Stimulated activated CD4-positive, alpha-beta T cell treated with anti-CD3 and anti-CD28 coated beads, Interleukin-2, amount 100 ng/mL, for 24 hours (primary cell): ENCODE measurements at regions not wholly inside any gene's neighbourhood (a gene's known extent, or its start where the extent isn't known, plus 50 kb on each side); places are given as distances from the start of the nearest gene placed in this dataset.

Experiments used
- DNase-seq, 2 donors: peaks; one replicate each; pipeline ENCODE4 v3.0.0-alpha.2; 2020

DNA sequence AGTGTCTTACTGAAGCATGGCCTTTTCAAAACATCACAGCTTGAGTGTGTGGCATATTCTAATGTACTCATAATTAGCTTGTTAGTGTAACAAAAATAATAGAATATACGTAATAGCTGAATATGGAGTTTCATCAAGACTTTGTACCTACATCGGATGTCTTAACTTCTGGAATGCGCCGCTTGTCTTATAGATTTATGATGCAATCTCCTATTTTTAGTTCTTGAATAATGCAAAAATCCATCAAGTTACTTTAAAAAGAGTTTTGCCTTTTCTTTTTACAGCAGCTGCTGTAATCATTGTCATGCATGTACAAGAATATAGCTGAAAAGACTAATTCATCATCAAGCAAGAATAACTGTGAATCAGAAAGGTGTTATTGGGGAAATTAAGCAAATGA lies 140.7 kb upstream of the SCN7A start:
- no peak for DNase-seq

DNA sequence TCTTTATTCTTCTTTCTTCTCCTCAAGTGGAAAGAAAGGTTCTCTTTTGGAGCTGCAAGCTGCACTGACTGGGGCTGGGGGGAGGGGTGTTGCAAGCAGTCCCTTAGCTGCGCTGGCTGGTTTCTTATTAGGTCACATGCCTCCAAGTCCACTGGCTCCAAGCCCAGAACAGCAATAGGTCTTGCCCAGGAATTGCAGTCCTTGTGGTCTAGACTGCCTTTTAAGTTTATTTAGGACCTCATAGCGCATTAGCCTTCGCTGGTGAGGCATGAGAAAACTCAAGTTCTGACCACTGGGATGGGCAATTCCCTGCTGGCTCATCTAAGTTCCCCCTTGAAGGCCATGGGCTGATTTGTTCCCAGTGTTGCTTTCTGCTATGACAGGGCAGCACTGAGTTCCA lies 138.6 kb upstream of the SCN7A start:
- DNase-seq = no peak

DNA sequence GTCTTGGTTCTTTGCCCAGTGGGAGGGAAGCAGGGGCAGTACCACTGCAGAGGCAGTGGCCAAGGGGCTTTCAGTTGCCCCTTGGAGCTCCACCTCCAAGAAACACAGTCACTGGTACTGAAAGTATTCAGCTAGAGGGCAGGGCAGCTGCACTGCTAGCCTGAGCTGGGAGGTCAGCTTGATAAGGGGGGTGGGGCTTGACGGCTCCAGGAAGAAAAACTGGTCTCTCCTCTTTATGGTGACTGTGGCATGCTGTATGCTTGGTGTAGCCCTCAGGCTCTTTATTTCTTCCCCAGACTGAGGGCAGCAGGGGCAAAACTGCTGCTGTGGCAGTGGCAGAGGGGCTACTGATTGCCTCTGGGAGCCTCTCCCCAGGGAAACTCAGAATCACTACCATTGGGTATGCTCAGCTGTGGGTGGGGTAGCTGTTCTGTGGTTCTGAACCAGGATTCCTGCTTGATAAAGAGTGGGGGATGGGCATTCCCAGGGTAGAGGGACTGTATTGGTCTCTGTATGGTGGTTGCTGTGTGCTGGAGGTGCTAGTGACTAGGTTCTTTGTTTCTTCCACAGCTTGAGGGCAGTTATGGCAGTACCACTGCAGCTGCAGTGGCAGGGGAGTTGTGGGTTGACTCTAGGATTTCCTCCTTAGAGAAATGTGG lies 134.6 kb upstream of the SCN7A start:
- DNase-seq = no peak

DNA sequence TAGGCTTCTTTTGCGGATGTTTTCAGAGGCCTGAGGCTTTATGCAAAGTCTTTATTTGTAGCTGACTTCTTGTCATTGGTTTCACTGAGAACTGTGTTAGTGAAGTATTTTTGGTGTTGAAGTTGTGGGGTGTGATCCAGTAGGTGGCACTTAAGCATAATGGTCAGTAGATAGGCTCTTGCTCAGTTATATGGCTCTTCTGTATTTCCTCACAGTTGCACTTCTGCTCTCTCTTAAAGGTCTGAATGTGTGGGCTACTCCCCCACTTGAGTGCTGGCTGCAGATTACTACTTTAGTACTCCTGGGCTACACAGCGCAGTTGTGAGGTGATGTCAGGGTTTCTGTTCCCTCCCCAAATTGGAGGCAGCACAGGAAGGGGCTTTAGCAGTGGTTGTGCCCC lies 133.8 kb upstream of the SCN7A start:
- no peak for DNase-seq

DNA sequence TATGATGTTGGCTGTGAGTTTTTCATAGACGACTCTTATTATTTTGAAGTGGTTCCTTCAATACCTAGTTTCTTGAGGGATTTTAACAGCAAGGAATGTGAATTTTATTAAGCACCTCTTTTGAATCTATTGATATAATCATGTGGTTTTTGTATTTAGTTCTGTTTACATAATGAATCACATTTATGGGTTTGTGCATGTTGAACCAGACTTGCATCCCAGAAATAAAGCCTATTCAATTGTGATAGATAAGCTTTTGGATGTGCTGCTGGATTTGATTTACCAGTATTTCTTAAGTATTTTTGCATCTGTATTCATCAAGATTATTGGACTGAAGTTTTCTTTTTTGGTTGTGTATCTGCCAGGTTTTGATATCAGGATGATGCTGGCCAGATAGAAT lies 131.6 kb upstream of the SCN7A start:
- no peak for DNase-seq

DNA sequence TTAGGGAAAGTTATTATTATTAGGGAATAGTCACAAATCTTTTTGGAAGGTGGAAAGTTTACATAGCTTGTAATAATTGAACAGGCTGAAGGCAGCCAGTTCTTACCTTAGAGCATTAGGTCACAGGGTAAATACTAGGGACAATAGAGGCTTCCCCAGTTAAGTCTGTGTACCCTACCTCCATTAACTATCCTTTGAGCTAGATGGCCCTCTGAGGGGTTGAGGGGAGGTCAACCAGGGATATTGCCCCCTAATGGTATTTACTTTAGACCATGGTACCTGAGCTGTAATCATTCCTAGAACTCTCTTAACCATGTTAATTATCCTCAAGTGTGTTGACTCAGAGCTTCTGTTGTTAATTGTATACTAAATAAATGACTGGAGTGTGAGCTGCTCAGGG lies 120.5 kb upstream of the SCN7A start:
- DNase-seq = no peak

DNA sequence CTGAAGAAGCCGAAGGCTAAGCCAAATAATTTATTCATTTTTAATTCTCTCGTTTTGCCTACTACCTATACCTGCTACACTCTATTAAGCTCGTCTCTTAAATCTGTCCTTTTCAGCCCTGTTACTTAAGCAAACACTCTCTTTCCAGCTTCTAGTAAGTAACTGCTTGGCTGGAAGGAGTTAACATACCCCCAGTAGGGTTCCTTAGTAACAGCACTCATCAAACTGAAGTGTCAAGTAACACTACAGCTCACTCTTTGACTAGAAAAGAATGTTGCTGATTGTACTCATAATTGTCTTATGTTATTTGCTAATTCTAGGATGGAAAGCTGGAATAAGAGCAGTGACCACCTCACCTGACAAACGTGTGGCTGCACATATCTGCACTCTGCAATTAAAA lies 120.0 kb upstream of the SCN7A start:
- no peak for DNase-seq

DNA sequence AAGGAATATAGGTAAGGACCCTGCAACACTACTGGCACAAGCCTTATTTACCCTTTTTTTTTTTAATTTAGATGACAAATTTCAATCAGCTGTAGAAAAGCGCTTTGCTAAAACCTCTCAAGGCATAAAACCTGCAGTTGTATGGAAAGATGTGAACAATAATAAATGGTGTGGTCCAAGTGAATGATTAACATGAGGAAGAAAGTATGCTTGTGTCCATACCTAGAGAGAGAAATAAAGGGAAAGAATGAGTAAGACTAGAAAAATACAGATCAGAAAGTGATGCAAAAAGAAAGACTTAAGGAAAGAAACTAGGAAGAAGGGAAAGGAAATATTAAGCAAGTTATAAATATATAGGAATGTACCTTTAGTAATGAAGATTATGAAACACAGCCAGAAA lies 119.2 kb upstream of the SCN7A start:
- DNase-seq = no peak

DNA sequence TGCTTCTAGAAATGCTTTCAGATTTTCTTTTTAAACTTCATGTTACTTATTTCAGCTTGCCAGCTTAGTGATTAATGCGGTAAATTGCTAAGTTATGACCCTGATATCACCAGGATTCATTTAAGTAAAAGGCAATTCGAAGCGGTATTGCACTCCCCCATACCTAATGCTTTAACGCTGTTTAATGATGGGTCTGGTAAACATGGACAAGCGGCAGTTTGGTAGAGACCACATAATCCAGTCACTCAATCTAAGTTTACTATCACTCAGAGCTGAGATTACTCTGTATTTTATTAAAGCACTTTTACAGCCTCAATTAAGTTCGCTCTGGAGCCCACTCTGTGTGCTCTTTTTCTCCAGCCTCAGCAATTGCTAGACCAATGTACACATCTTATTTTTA lies 118.2 kb upstream of the SCN7A start:
- no peak for DNase-seq

DNA sequence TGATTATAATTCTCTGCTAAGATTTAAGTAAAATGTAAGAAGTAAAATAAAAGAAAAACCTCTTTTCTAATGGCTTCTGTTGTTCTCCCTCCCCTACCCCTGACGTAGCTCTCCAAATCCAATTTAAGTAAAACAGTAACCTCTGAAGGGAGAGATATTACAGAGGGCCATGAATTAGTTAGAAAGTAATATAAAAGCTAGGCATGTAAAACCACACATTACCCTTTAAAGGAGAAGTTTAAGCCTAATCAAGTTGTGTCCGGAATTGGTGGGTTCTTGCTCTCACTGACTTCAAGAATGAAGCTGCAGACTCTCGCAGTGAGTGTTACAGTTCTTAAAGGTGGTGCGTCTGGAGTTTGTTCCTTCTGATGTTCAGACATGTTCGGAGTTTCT lies 116.9 kb upstream of the SCN7A start:
- DNase-seq = no peak

DNA sequence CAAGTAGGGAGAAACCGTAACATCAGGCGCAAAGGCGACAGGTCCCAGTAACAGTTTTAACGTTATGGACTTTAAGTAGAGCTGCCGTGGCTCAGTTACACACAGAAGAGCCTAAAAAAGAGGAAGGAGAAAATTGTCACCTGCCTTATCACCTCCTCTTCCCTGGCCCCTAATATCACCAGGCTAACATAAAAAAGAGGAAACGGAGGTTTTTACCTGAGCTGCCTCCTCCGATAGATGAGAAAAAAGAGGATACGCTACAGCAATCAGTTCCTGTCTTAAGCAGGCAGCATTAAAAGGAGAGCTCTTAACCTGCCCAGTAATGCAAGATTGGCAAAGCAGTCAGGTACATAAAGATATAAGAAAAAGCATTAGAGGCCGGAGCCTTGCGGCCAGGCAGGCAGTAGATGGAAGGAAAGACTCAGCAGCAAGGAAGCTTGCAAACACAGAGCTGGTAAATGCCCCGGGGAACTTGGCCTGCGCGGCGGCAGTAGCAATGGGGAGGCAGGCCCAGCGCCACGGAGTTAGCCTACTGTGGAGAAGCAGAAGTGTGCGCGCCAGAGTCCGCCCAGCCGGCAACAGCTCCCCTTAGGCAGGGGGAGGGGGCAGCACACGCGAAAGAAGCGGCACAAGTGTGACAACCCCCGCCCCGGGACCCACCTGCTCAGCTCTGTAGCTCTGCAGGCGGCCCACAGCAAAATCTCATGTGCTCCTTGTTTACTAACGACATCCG lies 116.3 kb upstream of the SCN7A start:
- peak in 1 of 2 donors; percentile 5 for DNase-seq

DNA sequence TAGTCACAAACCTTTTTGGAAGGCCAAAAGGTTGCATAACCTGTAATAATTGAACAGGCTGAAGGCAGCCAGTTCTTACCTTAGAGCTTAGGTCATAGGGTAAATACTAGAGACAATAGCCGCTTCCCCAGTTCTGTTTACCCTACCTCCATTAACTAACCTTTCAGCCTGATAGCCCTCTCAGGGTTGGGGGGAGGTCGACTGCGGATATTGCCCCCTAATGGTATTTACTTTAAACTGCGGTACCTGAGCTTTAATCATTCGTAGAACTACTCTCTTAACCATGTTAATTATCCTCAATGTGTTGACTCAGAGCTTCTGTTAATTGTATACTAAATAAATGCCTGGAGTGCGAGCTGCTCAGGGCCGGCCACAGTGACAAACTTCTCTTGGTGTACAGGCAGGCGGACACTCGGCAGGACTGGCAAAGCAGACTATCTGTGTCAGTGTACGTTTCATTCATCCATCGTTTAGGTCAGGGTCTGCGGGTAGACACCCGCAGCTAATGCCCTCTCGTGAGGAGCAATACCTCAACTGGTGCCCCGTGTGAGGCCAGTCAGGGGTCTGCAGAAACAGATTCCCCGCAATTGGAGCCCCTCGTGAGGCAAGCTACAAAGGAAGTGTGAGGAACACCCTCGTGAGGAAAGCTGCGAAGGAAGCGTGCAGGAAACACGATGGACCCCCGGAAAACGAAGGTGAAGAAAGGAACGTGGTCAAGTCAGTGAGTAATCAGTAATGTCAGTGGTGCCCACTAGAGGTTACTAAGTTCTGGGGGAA lies 115.3 kb upstream of the SCN7A start:
- DNase-seq = no peak

DNA sequence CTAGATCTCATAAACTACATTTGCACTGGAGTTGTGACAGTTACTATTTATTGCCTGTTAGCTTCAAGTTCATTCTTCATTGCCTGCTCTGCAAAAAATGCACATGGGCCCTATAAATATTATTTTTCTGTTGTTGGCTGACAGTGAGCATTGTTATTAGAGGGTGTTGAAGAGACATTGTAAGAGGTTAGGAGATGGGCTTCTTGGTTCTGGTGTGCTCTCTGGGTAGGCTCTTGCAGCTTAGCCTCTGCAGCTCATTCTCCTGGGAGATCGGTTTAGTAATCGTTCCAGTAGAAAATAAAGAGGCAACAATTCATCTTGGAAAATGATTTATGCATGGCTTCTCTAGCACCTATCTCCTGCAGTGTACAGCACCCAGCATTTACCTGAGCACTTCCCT lies 113.8 kb upstream of the SCN7A start:
- DNase-seq = no peak

DNA sequence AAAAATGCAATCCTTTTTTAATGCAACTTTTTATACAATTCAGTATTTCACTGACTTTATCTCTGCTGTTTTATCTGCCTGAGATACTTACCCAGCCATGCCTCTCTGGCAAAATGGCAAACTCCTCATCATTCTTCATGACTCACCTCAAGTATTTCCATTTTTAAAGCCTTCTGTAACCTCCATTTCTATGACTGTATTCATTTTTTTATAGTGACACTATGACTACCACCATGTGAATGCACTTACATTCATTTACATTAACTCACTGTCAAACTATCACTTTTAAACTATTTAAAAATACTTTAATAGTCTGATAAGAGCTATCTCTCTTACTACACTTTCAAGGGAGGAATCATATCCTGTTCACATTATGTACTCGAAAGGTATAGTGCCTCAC lies 99.4 kb upstream of the SCN7A start:
- DNase-seq = no peak

DNA sequence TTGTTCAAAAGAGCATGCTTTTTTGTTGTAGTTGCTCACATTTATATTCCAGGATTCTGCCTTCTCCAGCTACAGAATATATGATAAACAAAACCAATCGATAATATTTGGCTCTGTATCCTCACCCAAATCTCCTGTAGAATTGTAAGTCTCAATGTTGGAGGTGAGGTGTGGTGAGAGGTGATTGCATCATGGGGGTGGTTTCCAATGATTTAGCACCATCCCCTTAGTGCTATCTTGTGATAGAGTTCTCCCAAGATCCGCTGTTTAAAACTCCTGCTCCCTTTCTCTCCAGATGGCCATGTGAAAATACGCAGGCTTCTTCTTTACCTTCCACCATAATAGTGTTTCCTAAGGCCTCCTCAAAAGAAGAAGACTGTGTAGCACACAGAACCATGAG lies 98.7 kb upstream of the SCN7A start:
- no peak for DNase-seq

DNA sequence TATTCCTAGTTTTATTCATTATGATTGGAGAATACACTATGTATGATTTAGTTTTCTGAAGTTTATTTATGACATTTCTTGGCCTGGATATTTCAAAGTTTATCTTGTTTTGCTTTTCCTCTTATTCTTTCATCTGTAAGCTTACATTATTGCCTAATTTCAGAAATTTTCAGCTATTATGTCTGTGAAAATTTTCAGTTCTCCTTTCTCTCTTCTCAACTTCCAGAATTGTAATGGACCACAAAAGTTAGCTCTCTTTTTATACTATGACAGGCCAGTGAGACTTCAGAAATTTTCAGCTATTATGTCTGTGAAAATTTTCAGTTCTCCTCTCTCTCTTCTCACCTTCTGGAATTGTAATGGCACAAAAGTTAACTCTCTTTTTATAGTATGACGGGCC lies 97.2 kb upstream of the SCN7A start:
- DNase-seq = no peak

DNA sequence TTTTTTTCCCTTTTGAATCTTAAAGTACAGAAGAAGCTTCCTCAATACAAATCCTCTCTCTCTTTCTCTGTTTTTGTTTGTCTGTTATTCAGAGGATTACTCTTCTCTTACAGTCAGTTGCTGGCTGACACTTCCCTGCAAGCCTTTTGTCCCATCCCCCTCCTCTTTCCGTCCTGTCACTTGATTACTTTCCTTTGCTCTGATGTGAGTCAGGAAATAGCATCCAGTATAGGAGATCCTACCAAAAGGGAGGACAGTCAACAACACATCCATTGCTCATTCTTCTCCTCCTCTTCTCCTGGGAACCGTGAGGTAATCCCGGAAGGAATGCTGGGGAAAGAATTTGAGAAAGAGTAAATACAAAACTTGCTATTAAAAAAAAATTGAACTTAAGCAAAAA lies 79.3 kb upstream of the SCN7A start:
- DNase-seq = no peak

DNA sequence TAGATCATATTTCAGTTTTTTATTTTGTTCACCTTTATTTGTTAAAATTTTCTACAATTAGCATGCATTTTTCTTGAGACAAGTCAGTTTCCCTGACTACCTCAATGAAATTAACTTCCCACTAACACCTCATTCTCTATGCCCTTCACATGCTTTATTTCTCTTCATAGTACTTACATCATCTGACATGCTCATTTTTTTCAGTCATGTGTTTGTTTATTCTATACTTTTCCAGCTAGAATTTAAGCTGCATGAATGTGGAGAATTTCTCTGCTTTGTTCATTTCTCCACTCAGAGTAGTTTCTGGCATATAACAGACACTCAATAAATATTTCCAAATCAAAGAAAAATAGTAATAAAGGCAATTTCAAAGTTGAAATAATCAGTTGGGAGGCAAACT lies 78.9 kb upstream of the SCN7A start:
- no peak for DNase-seq

DNA sequence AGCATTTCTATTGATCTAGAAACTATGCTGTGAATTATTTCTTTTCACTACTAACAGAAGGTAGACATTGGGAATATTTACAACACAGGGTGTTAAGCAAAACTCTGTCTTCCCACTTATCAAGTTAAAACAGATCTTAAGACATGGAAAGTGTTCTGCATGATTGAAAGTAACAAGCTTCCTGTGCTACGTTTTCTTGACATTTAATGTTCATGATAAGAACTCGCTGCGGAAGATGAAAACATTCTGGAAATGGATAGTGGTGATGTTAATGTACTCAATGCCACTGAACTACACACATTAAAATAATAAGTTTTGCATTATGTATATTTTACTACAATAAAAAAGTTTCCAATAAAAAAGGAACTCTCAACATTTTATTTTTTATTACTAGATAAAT lies 74.4 kb upstream of the SCN7A start:
- DNase-seq = no peak

DNA sequence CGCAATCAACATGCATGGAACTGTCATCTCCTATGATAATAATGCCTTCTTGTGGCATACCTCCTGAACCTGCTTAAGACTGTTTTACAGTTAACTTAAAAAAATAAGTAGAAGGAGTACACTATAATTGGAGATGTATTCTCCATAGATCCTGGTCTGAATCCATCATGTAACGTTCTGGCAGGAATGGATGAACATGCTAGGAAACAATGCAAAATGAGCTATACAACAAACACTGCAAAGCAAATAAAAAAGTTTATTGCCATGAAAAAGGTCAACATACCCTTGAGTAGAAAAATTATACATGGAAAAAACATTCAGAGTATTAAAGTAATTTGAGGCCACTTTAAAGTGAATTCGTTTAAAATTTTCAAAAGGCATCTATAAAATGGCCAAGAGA lies 71.5 kb upstream of the SCN7A start:
- DNase-seq = no peak

DNA sequence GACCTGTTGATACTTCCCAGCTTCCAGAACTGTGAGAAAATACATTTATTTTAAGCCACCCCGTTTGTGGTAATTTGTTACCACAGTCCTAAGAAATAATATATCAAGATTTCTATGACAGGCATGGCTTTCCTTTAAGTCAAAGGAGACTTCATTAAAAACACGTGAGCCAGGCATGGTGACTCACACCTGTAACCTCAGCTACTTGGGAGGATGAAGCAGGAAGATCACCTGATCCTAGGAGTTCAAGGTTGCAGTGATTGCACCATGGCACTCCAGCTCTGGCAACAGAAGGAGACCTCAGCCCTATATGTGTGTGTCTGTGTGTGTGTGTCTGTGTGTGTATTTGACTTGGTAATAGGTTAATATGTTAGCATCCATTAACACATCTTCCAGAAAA lies 69.8 kb upstream of the SCN7A start:
- DNase-seq = no peak

DNA sequence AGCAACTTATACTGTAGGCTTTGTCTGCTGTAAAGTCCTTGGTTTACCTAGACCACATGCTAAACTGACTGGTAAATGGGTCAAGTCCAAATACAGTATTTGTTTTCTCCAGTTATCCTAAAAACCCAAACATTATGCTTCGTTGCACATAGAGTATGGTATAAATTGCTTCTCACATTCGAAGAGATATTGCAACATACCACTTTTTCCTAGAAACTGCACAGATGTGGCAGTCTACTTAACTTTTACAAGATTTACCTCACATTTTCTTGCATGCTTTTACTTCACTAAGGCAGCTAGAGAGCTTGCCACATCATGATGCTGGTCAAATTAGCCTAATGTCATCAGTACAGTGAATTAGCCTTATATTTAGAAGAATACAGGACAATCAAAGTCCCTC lies 66.0 kb upstream of the SCN7A start:
- DNase-seq = no peak

DNA sequence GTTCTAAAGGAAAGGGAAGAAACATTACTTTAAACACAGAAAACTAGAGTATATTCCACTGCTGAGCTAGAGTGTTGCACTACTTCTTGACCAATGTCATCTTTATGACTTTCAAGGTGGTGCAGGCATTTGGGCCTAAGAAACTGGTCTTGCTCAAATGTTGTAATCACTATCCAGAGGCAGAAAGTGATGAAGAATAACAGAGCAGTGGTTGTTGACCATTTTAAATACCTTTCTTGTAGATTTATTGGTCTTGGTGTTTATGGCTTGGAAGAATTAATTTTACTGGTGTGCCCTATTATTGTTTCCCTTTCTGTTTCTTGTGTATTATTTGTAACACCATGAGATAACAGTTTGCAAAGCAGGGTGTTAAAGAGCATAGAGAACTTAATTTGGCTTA lies 56.9 kb upstream of the SCN7A start:
- no peak for DNase-seq

DNA sequence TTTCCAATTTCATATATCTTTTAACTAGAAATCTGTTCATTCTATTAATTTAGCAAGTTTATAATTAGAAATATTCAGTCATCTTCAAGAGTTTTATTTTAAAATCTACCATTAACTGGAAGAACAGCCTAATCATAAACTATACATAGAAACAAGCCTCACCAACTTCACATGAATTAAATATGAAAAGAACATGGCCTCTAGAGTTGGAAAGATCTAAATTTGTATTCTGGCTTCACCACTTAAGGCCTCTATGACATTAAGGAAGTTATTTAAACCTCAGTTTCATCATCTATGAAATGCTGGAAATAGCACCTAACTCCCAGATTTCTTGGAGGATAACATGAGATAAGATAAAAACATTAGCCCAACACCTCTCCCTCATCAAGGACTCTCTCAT lies 51.4 kb upstream of the SCN7A start:
- DNase-seq = no peak
